ENCODE measurements at regions not wholly inside any gene's neighbourhood (a gene's known extent, or its start where the extent isn't known, plus 50 kb on each side); places are given as distances from the start of the nearest gene placed in this dataset.

DNA sequence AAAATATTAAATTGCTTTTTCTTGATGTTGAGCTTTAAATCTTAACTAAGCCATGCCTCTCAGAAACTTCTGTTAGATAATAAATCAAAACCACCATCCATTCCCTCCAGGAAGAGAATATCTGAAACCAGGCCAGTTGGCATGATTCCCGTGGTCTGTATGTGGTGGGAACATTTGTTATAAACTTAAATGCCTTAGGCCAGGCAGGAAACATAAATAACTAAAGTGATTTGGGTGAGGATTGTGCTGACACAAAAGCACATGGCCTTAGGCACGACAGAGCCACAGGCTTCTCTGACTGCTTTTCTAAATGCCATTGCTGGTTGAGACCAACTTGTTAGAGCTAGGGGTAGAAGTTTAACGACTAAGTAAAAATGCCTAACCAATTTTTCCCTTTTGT is 255.9 kb downstream of the GABRG2 start:
- no peak overlapping the region for H3K4me3 ChIP-seq (ENCODE audit: low read depth, low read length)
- TF ChIP-seq, protein P1, sequence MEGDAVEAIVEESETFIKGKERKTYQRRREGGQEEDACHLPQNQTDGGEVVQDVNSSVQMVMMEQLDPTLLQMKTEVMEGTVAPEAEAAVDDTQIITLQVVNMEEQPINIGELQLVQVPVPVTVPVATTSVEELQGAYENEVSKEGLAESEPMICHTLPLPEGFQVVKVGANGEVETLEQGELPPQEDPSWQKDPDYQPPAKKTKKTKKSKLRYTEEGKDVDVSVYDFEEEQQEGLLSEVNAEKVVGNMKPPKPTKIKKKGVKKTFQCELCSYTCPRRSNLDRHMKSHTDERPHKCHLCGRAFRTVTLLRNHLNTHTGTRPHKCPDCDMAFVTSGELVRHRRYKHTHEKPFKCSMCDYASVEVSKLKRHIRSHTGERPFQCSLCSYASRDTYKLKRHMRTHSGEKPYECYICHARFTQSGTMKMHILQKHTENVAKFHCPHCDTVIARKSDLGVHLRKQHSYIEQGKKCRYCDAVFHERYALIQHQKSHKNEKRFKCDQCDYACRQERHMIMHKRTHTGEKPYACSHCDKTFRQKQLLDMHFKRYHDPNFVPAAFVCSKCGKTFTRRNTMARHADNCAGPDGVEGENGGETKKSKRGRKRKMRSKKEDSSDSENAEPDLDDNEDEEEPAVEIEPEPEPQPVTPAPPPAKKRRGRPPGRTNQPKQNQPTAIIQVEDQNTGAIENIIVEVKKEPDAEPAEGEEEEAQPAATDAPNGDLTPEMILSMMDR (IDR thresholded peaks at IDR 0.05; ENCODE audit: borderline replicate concordance, insufficient read depth, low read depth, low read length): no peak

DNA sequence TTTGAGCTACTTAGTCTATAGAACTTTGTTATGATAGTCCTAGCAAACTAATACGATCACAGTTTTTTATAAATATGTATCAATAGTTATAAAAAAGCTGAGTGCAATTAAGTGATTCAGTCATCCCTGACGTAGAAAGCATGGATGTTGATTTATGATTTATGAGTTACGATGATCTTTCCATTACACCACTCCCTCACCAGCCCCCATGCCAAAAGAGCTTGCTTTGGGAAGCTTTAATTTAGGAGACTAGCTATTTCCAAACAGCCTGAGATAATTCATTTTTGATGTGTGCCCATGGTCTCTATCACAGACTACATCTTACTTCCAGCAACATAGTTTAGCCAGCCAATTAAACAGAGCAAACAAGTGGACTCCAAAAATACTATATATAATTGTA is 256.8 kb downstream of the GABRG2 start:
- H3K4me3 ChIP-seq (ENCODE audit: low read depth, low read length): no peak overlapping the region
- TF ChIP-seq, protein P1 (IDR thresholded peaks at IDR 0.05; ENCODE audit: borderline replicate concordance, insufficient read depth, low read depth, low read length): no peak

DNA sequence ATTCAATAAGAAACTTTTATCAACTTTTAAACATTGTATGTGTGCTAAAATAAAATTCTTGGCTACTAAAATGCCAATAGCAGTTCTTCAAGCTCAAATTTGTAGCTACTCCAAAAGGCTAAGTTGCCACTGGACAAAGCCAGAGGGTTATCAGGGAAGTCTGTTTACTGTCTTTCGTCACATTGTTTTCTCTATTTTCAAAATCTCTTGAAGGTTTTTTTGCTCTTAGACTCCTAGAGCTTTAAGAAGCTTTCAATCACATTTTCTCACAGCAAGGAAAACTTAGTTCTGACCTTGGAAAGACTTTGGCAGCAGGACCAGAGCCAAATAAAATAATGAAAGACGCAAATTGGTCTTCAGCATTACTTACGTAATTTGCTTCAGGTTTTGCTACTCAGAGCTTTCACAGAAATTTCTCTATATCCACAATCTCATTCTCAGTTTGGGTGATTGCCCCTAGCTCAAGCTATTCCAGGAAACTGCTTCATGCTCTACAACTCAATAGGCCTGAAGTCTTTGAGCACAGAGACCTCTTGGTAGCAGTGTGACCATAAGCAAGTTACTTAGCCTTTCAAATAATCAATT is 257.7 kb downstream of the GABRG2 start:
- TF ChIP-seq, protein P1 (IDR thresholded peaks at IDR 0.05; ENCODE audit: borderline replicate concordance, insufficient read depth, low read depth, low read length): no peak
- H3K4me3 ChIP-seq (ENCODE audit: low read depth, low read length): no peak overlapping the region

DNA sequence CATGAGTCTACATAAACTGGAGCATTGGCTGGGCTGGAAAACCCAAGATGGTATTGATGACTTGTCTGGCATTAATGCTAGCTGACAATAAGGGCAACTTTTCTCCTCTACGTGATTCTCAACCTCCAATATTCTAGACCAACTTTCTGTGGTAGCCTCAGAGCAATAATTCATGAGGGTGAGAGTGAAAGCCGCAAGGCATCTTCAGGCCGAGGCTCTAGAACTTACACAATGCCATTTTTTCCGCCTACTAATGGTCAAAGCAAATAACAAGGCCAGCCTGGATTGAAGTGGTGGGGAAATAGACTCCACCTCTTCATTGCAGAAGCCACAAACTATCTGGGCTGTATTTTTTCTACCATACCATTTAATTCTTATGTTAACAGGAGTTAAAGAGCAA is 267.4 kb downstream of the GABRG2 start:
- H3K4me3 ChIP-seq (ENCODE audit: low read depth, low read length): no peak overlapping the region
- TF ChIP-seq, protein P1 (IDR thresholded peaks at IDR 0.05; ENCODE audit: borderline replicate concordance, insufficient read depth, low read depth, low read length): no peak

GRCh38 chr5:162360373-162360931 is 292.9 kb downstream of the GABRG2 start:
- TF ChIP-seq, protein P1 (IDR thresholded peaks at IDR 0.05; ENCODE audit: borderline replicate concordance, insufficient read depth, low read depth, low read length): no peak
- no peak overlapping the region for H3K4me3 ChIP-seq (ENCODE audit: low read depth, low read length)

DNA sequence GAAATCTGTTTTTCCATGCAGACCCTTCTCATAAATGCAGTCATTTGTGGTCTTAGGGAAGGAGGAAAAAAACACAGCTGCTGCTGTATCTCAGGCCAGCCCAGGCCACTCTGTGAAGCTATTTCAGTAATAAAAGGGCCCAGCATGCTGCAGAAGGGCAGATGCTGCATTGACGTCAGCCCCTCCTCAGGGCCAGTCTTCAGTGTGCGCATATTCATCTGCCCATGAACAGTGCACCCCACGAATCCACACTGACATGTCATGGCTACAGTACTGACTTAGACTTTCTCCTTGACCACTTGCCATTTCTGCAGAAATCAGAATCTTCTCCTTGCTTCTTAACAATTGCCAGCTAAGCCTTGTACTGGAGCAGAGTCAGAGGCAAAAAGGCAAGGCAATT is 304.7 kb downstream of the GABRG2 start:
- H3K4me3 ChIP-seq (ENCODE audit: low read depth, low read length): no peak overlapping the region
- TF ChIP-seq, protein P1 (IDR thresholded peaks at IDR 0.05; ENCODE audit: borderline replicate concordance, insufficient read depth, low read depth, low read length): no peak

DNA sequence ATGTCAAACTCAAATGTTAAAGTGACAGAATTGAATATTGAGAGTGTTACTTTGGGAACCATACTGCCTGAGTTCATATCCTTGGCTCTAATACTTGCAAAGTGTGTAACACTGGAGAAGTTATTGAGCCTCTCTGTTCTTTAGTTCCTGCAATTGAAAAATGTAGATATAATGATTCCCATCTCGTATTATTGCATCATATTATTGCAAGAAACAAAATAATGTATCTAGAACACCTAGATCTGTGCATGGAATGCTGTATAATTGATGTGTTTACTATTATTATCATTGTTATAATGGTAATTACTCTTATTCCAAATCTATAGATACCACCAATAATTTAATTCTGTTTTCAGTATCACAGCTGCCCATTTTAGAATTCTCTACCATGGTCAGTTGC is 310.3 kb downstream of the GABRG2 start:
- no peak overlapping the region for H3K4me3 ChIP-seq (ENCODE audit: low read depth, low read length)
- TF ChIP-seq, protein P1 (IDR thresholded peaks at IDR 0.05; ENCODE audit: borderline replicate concordance, insufficient read depth, low read depth, low read length): no peak

All from GM12875 (cell line).